HG03354 (cell line): ENCODE measurements at regions not wholly inside any gene's neighbourhood (a gene's known extent, or its start where the extent isn't known, plus 50 kb on each side); places are given as distances from the start of the nearest gene placed in this dataset.

Experiments
- ATAC-seq: cut with Tn5 transposase; IDR thresholded peaks from one replicate; pipeline ENCODE4 v1.9.1; 2021; ENCODE audit warnings: mild to moderate bottlenecking; ENCODE audit not compliant: unreplicated experiment, poor library complexity, severe bottlenecking

DNA sequence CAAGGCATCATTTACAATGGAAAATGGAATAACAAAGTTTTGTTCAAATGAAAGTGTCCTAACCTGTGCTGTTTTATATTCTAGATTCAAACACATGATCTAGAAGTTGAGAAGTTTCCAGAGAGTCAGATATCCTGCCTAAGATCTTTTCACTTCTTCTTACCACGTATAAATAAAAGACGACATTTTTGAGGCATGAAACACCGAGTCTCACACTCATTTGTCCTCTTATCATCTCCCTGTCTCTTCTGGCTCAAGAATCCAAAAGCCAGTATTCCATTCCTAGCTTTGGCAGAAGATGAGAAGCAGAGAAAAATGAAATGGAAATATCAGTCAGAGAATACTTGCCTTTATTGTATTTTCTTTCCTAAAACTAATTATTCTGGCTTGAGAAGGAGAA is 738.6 kb upstream of the NR2F2 start:
- no peak for ATAC-seq

DNA sequence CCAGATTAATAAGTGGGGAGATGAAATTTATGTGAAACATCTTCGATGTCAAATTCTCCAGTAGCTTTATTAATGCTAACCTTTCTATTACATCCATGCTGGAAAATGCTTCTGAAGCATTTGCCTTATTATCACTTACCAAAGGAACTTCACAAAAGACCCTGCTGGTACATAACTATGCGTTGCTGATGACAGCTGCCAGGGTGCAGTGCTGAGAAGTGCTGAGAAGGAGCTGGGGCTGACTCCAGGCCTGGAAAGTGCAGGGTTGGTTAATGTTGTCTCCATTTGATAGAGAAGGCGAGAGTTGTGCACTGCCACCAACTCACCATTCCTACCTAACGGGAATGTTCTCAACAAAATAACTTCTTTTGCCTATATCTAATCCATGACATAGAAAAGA is 736.0 kb upstream of the NR2F2 start:
- no peak for ATAC-seq

DNA sequence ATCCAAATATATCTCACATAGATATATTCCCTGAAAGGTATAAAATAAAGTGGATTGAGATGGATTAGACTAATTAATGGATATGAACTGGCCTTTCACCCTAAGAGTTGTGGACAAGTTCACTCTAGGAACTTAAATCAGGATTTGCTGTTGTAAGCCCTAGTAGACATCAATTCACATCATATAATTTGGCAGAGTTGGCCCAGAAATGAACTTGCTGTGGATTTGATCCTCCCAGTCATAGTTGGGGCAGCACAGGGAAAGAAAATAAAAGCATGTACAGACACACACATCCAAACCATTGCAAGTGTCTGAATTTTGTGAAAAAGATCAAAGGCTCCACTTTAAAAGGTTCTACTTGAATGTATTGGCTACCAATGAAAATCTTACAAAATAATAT is 734.7 kb upstream of the NR2F2 start:
- no peak for ATAC-seq

DNA sequence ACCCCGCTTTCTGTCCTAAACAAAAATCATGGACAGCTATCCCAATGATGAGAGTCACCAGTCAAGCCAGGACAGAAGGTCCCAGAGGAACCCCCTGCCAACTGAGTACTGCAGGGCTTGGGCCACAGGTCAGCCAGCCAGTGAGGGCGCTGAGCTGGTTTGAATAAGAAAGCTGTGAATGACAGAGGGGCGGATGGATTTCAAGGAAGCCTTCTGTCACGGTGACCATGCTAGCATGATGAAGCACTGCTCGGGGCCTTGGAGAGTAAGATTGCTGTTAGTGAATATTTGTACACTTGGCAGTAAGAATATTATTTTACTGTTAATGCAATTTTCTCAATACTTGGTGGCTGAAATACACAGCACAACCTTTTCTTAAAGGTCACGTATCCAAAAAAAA is 734.0 kb upstream of the NR2F2 start:
- ATAC-seq, result no peak

DNA sequence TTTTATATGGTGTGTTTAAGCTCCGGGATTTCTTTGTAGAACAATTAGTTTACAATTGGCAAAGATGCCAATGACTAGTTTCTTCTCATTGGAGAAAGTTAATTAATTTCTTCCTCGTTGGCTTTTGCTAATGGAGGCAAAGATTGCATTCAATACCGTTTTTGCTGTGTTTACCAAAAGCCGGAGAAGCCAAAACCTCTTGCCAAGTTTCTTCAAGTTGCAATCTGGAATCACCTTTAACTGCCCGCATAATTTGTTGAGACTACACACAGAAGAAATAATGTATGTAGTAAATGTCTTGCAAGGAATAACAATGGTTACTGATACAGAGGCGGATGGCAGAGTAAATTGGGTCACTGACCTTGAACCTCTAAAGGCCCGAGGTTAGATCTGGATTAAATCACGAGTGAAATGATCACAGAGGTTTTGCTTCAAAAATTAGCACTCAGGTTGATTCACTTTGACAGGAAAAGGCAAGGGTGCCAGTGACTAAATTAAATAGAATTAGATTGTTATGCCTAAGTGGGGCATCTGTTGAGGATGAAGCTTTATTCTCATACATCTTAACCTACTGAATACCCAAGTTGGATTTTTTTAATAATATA is 732.1 kb upstream of the NR2F2 start:
- ATAC-seq, result no peak

DNA sequence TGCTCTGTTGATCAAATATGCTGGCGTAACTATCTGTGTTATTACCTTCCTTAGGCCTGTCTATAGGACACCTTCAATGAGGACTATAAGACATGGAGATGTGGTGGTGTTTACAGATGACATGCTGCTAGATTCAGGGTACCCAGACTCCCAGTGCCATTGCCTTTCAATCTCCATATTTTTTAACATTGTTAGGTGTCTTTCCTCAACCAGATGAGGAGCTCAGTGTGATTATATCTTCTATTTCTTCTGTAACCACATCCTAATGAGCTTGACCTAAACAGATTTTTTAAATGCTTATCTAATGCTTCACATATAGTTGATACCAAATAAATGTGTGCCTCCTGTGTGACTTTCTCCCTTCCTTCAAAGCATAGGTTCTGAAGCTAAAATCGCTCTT is 730.1 kb upstream of the NR2F2 start:
- no peak for ATAC-seq

DNA sequence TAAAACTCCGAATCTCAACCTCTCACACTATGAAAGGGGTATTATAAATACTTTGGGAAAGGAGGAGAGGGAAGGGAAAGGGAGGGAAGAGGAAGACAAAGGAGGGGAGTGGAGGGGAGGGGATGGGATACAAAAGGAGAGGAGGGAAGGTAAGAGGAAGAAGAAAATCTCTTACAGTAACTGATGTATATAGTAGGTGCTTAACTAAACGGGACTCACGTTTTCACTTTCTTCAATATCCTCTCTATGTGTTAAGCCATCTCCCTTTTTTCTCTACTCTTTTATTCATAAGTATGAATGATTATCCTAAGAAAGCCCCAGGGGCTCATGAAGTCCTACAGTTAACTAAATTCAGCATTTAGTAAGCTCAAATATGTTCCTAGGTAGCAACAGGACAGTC is 729.6 kb upstream of the NR2F2 start:
- ATAC-seq, result no peak

DNA sequence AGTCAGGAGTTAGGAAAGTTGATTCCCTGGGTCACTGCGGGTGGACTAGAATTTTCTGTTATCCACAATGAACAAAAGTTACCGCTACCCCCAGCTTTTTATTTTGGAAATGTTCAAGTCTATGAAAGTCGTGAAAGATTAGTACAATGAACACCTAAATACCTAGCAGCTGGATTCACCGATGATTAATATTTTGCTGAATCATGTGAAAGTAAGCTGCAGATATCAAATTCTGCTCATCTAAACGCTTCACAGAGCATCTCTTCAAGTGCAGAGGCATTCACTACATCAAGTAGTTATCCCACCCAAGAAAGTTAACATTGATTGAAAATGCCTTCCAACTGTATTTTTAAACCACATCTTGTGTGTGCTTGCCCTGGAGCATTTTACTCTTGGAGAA is 729.0 kb upstream of the NR2F2 start:
- ATAC-seq, result no peak

DNA sequence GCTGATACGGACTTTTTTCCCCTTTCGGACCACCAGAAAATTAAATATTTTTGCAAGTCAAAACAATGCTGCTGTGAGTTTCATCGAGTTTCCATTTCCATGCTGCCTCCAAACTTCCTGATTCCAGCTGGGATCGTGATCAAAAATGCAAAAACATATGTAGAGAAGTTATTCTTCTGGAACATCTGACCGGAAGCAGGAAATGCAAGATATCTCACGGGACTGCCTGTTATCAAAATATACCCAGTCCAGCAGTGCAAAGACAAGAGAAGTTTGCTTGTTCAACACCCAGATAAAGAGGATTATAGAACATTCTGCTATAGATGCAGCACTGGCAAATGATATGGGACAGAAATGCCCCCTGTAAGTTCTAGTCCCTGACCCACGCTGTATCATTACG is 726.7 kb upstream of the NR2F2 start:
- no peak for ATAC-seq

DNA sequence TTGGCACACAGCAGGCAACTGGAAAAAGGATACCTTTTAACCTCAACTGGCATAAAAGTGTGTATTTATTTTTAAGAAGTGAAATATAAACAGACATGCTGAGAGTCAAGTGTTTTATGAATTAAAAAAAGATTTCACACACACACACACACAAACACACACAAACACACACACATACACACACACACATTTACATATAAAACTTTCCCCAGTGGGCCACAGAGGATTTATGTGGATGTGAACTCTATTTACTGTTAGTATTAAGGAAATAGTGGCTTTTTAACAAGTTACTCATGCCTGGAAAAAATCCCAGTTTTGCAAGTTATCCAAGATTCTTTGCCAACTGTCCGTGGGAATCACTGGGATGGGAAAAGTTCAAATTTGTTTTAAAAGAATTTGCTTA is 725.9 kb upstream of the NR2F2 start:
- no peak for ATAC-seq

DNA sequence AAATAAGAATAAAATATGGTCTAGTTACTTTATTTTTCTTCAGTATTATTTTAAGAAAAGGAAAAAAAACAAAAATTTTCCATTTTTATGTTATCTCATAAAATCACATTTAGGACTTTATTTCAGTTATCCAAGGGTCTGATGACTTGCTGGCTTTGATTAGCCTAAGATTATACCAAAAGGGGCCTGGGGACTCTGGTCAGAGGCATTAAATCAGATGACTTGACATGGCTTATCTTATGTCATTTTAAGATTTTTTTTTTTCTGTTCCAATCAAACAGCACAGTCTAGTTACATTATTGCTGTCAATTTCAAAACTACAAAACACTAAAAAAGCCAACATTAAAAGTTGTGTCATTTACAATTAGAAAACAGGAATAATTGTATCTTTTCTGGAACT is 725.4 kb upstream of the NR2F2 start:
- ATAC-seq, result no peak

DNA sequence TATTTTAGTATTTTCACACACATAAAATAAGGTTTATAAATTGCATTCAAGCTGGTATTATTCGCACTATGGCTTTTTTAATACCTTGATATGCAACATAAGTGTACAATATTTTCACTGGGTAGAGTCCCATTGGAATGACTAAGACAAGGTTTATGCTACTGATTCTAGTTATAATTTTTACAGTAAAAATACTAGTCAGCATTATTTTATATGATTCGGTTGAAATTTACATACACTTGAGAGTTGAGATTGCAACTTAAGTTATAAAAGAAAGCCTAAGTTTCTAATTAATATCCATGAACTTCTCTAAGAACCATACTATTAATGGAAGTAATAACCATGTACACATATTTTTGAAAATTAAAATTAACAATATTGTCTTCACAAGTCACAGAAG is 723.9 kb upstream of the NR2F2 start:
- ATAC-seq, result no peak

DNA sequence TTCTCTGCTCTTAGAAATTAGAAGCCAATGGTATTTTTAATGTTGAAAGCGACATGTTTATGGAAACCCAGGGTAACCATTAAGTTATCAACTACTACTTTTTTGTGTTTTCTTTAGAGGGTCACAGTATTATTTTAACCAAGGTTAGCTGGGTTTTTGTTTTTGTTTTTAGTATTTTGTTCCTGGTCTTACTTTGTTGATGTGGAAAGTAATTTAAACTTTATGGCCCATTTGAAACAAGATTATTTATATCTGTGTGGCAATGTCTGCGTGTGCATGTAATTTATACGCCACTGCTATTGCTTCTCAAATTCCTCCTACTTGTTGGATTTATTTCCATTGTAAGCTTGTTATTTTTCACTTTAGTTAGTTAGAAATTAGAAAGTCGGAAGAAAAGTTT is 722.1 kb upstream of the NR2F2 start:
- no peak for ATAC-seq

DNA sequence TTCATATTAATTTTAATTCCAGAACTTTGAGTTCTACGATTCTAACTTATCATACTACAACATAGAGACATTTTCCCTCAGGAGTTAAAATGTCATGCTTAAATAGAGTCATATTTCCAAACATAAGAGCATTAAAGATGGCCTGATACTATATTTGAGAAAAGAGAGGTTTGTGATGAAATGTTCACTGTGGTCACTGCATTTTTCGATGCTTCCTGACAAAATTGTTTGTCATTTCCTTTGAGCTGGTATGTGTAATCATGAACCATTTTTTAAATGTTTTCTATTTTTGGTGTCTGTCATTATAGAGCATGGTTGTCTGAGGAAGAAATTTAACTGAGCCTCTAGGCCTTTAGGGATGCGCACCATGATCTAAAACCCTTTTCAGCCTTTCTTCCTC is 721.4 kb upstream of the NR2F2 start:
- no peak for ATAC-seq

DNA sequence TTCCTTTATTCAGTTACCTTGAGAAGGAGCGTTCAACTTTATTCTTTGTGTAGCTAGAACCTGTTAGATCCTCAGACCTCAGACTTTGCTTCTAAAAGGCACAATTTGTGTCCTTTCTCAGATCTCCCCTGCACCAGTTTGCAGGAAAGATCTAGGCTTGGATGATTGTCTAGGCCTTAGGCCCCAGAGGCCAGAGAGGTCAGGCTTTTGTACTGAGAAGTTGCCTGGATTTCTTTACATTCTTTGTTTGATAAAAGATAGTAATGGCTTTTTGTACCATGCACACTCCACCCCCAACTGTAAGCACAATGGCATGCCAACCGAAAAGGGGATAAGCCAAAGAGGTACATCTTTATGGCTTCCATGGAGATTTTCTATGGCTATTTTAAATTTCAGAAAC is 719.6 kb upstream of the NR2F2 start:
- no peak for ATAC-seq

DNA sequence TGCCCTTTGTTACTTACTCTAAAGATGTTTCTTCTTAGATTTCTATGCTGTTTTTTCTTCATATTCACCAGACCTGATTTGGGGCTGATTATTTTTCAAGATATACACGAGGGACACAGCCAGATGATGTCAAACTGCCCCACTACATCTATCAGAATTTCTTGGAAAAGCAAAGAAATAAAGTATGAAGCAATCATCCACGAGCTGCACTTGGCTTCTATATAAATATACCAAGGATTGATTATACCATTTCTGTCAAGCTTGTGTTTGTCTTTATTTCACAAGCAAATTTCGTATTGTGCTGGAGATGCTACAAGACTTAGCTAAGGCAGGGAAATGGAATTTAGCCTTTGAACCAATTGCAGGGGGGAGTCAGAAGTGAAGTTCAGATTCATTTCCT is 715.1 kb upstream of the NR2F2 start:
- no peak for ATAC-seq

DNA sequence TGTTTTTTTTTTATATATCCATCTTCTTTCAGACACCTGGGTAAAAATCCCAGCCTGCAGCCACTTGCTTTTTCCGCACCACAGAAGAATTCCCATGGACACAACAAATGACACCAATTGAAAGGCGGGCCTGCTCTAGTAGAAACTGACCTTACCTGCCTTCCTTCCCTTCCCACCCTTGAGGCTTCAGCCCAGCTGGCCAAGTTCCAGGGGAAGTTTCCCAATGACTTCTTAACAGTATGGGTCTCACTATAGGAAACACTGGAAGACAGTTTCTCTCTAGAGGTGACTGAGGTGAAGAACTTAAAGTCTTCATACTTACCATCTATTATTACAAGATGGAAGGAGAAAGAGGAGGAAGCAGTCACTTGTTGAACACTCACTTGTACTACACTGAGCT is 714.2 kb upstream of the NR2F2 start:
- ATAC-seq, result no peak

DNA sequence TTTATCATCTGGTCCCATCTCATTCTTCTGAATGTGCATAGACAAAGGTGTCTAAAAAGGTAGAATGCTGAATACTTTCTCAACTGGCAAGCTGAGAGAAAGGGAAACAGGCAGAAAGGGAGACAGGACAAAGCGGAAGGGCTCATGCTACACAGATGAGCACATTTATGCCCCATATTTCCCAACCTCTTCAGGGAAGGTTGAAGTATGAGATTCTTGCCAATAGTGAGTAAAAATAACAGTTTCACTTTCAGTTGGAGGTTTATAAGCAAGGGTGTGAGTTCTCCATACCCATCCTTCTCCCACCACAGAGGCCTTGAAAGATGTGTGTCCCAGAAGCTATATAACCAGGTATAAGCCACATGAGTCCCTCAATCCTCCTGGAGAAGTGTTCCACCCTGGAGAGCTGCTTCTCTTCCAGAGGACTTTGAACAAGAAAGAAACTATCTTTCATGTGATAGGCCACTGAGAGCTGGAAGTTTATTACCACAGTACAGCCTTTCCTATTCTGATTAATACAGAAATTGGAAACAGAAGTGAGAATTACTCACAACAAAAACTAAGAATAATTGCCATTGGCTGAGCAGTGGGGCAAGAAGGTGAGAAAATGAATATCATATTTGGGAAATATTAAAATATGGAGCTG is 709.4 kb upstream of the NR2F2 start:
- ATAC-seq, result no peak

DNA sequence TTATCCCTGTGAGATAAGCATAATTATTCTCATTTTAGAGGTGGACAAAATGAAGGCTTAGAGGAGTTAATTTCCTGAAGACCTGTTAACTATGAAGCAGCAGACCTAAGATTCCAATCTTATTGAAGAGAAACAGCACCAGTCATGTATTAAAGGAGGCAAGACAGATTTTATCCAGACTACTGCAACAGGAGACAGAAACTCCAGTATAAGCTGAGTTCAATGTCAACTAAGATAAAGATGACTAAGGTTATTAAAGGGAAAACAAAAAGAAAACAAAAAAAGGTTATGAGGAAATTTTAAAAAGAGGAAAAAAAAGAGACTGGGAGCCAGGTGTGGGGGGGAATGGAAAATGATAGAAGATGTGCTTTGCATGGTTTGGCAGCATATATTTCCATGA is 707.7 kb upstream of the NR2F2 start:
- no peak for ATAC-seq

DNA sequence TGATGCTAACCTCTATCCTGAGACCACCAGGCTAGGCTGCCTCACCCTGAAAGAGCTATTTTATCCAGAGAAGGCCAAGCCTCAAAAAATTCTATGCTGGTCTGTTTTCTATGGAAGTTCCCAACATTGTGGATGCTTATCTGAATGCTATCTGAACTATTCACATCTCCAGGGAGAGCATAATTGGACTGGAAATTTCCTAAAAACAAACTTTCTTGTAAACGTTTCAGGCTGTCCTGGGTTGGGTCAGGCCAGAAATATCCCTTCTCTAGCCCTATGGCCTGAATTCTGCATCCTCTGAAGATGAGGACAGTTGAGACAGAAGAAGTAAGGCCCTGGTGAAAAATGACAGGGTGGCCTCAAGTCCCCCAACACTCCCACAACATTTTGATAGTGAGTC is 706.4 kb upstream of the NR2F2 start:
- ATAC-seq, result no peak

DNA sequence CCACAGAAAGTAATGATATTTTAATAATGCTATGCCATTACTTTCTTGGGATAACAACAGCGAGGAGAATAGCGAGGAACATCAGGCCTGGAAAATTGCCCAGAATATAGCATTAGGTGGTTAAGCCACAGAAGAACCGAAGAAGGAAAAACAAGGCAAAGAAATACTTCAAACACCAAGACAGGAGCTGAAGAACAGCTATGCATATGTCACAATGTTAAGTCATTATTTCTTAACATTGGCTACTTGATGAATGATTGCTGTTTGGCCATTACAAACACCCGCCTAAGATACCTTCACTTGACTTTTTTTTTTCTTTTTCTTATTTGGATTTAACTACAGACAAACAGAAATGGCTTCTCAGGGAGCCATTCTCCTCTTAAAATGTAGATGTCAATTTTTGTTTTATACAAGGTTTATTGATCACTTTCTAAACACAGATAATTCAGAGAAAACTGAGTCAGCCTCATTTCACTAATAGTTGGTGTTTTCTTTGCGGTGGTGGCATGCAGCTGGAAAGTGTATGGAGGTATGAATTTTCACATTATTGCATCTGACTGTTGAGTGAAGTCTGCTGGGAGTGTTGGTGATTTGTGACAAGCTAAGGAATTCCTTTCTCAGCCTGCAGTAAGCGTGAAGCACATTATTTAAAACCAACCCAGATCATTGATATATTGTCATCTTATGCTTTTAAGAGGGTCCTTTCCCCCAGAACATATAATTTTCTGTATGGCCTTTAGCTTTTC is 705.7 kb upstream of the NR2F2 start:
- no peak for ATAC-seq
